ENCODE measurements at regions not wholly inside any gene's neighbourhood (a gene's known extent, or its start where the extent isn't known, plus 50 kb on each side); places are given as distances from the start of the nearest gene placed in this dataset.

GRCh38 chr9:28105001-28105400, 531.7 kb upstream of the C9orf72 start:
- DNase-seq (ENCODE audit: low read depth in 1 of 2, low spot score in 2 of 2) (no peak), FAIRE-seq (no peak)
- H4K91ac ChIP-seq (replicated peaks; ENCODE audit: insufficient read length, low read length), result no peak overlapping the region
- H3K27me3 ChIP-seq (replicated peaks in 1 of 4; ENCODE audit: control insufficient read depth in 3 of 4, extremely low read depth in 1 of 4, insufficient read depth in 3 of 4, low read length in 3 of 4), result no peaks in the 10 kb centered on the region
- H4K8ac ChIP-seq (ENCODE audit: extremely low read depth, insufficient read depth, low read length), result no peak overlapping the region
- H2BK120ac ChIP-seq (replicated peaks; ENCODE audit: low read depth, low read length), result no peak overlapping the region
- no peak overlapping the region for H2BK20ac ChIP-seq (ENCODE audit: low read length)
- no peak overlapping the region for H3K18ac ChIP-seq (ENCODE audit: extremely low read depth, low read length)
- H4K5ac ChIP-seq (ENCODE audit: insufficient read length, low read depth, low read length), result no peak overlapping the region
- no peaks in the 10 kb centered on the region for H3K9me3 ChIP-seq (ENCODE audit: insufficient read depth in 2 of 2, low read depth in 1 of 2, low read length in 1 of 2)
- H3K23me2 ChIP-seq (ENCODE audit: low read depth, low read length), result no peaks in the 10 kb centered on the region; the same call in 1 of the 2 replicates
- no peak overlapping the region for H2BK5ac ChIP-seq (ENCODE audit: low read depth, low read length)
- no peak overlapping the region for H3K9ac ChIP-seq (replicated peaks in 1 of 4; ENCODE audit: extremely low read depth in 1 of 4, low read depth in 3 of 4, low read length in 3 of 4)
- H2BK15ac ChIP-seq (ENCODE audit: low read length), result no peak overlapping the region
- H4K20me1 ChIP-seq (replicated peaks in 1 of 2; ENCODE audit: control insufficient read depth in 1 of 2, insufficient read depth in 2 of 2, low read length in 2 of 2), result no peaks in the 10 kb centered on the region
- no peak overlapping the region for H2BK12ac ChIP-seq (ENCODE audit: low read depth, low read length)
- H3K4me2 ChIP-seq (ENCODE audit: insufficient read depth in 1 of 2, low read depth in 2 of 2, low read length in 2 of 2), result no peak overlapping the region
- no peaks in the 10 kb centered on the region for H3K4me1 ChIP-seq (replicated peaks in 1 of 4; ENCODE audit: control insufficient read depth in 3 of 4, insufficient read depth in 4 of 4, low read length in 3 of 4)
- H3K14ac ChIP-seq (ENCODE audit: insufficient read length), result no peak overlapping the region
- H2AK5ac ChIP-seq (ENCODE audit: low read depth, low read length), result no peak overlapping the region
- H3K4me3 ChIP-seq (ENCODE audit: extremely low read depth in 1 of 4, insufficient read depth in 2 of 4, low read depth in 3 of 4, low read length in 4 of 4), result no peak overlapping the region
- no peak overlapping the region for H3K27ac ChIP-seq (ENCODE audit: low read depth, low read length)
- H3K79me1 ChIP-seq (ENCODE audit: low read depth, low read length), result no peaks in the 10 kb centered on the region
- no peak overlapping the region for H3K23ac ChIP-seq (ENCODE audit: insufficient read length)
- no peaks in the 10 kb centered on the region for H3K79me2 ChIP-seq (ENCODE audit: control insufficient read depth in 1 of 2, insufficient read depth in 2 of 2, low read length in 2 of 2)
- POLR2A ChIA-PET (ENCODE audit: partially characterized antibody), result interaction anchor here (0.7 kb wide), 1 partner anchor 1626 kb away, joined by 3 read pairs; no protein-coding TSS in a partner anchor
- WGBS, 2 experiments (ENCODE audit: extremely low coverage in 1 of 2, insufficient coverage in 1 of 2, insufficient read length in 1 of 2, insufficient replicate concordance in 2 of 2, low coverage in 1 of 2, low lambda C conversion rate in 2 of 2, missing lambda C conversion rate in 1 of 2), result 90% methylated on average over 2 of the region's 2 CpGs; no CpG with 5 or more reads in 1 of the 2 experiments
- no peak overlapping the region for H3K56ac ChIP-seq (replicated peaks; ENCODE audit: insufficient read length, low read depth, low read length)
- no peaks in the 10 kb centered on the region for H3K36me3 ChIP-seq (ENCODE audit: control insufficient read depth in 2 of 4, insufficient read depth in 4 of 4, low read length in 3 of 4)
- CTCF ChIA-PET (ENCODE audit: partially characterized antibody), result no interaction called here
- H2AFZ ChIP-seq (ENCODE audit: low read length), result no peak overlapping the region
- no peak overlapping the region for H3K4ac ChIP-seq (replicated peaks; ENCODE audit: insufficient read length, low read depth, low read length)
- TF ChIP-seq SAP30 (IDR thresholded peaks at IDR 0.05; ENCODE audit: insufficient read depth, insufficient replicate concordance, low read length) (no peak), KDM4A (IDR thresholded peaks at IDR 0.05; ENCODE audit: low read depth, low read length, severe bottlenecking) (no peak), ZNF274 (IDR thresholded peaks at IDR 0.05; ENCODE audit: borderline replicate concordance, extremely low read depth, low read length) (no peak), RNF2 (IDR thresholded peaks at IDR 0.05; ENCODE audit: borderline replicate concordance, low read depth, low read length, missing control alignments, poor library complexity, severe bottlenecking) (no peak), GABPA (IDR thresholded peaks at IDR 0.05; ENCODE audit: borderline replicate concordance, insufficient read depth, low read length) (no peak), BCL11A (IDR thresholded peaks at IDR 0.05; ENCODE audit: low read depth in 2 of 2, low read length in 2 of 2) (no peak), CREB1 (IDR thresholded peaks at IDR 0.05) (no peak), SP2 (IDR thresholded peaks at IDR 0.05; ENCODE audit: low read length) (no peak), SIRT6 (IDR thresholded peaks at IDR 0.05; ENCODE audit: low read length) (no peak), SRF (IDR thresholded peaks at IDR 0.05; ENCODE audit: low read depth, low read length) (no peak), RFX5 (IDR thresholded peaks at IDR 0.05; ENCODE audit: borderline replicate concordance, low read depth, low read length) (no peak), TCF12 (IDR thresholded peaks at IDR 0.05; ENCODE audit: low read depth, low read length) (no peak), JUND (IDR thresholded peaks at IDR 0.05; ENCODE audit: low read length) (no peak), ATF2 (IDR thresholded peaks at IDR 0.05; ENCODE audit: low read length) (no peak)
